IPS-18c (cell line): ENCODE measurements at regions not wholly inside any gene's neighbourhood (a gene's known extent, or its start where the extent isn't known, plus 50 kb on each side); places are given as distances from the start of the nearest gene placed in this dataset.

Experiments used
- H3K4me3 ChIP-seq: 2 replicates; pipeline ENCODE4 v1.7.0; 2013; ENCODE audit warnings: low read depth, mild to moderate bottlenecking, low read length, moderate library complexity; ENCODE audit not compliant: insufficient read depth
- H3K9me3 ChIP-seq: one replicate; pipeline ENCODE4 v1.6.1; 2013; ENCODE audit warnings: mild to moderate bottlenecking, low read length, moderate library complexity; ENCODE audit not compliant: control insufficient read depth, insufficient read depth

- no peak overlapping the region for H3K4me3 ChIP-seq
- H3K9me3 ChIP-seq, result no peaks in the 10 kb centered on the region
Measured at GRCh38 chr1:98077691-98078090, 156.9 kb upstream of the DPYD start.

- no peaks in the 10 kb centered on the region for H3K9me3 ChIP-seq
- no peak overlapping the region for H3K4me3 ChIP-seq
Measured at GRCh38 chr1:98075626-98076025, 154.8 kb upstream of the DPYD start.

GRCh38 chr1:98073823-98074222 lies 153.0 kb upstream of the DPYD start:
- no peaks in the 10 kb centered on the region for H3K9me3 ChIP-seq
- H3K4me3 ChIP-seq, result no peak overlapping the region

- no peak overlapping the region for H3K4me3 ChIP-seq
- H3K9me3 ChIP-seq, result no peaks in the 10 kb centered on the region
Measured at GRCh38 chr1:98073106-98073505, 152.3 kb upstream of the DPYD start.

GRCh38 chr1:98072047-98072446 lies 151.2 kb upstream of the DPYD start:
- no peaks in the 10 kb centered on the region for H3K9me3 ChIP-seq
- H3K4me3 ChIP-seq, result no peak overlapping the region

- H3K9me3 ChIP-seq, result no peaks in the 10 kb centered on the region
- no peak overlapping the region for H3K4me3 ChIP-seq
Measured at GRCh38 chr1:98068016-98068415, 147.2 kb upstream of the DPYD start.

GRCh38 chr1:98066911-98067310 lies 146.1 kb upstream of the DPYD start:
- H3K4me3 ChIP-seq, result no peak overlapping the region
- no peaks in the 10 kb centered on the region for H3K9me3 ChIP-seq

GRCh38 chr1:98059620-98060019 lies 138.8 kb upstream of the DPYD start:
- Histone ChIP-seq H3K4me3 (no peak overlapping the region), H3K9me3 (no peaks in the 10 kb centered on the region)

- no peak overlapping the region for H3K4me3 ChIP-seq
Measured at GRCh38 chr1:98058676-98059075, 137.8 kb upstream of the DPYD start.

GRCh38 chr1:98057236-98057910 lies 136.5 kb upstream of the DPYD start:
- Histone ChIP-seq H3K4me3 (no peak overlapping the region), H3K9me3 (no peaks in the 10 kb centered on the region)

More at GRCh38 chr1:98058676-98059075, 137.8 kb upstream of the DPYD start:
- H3K9me3 ChIP-seq, result no peaks in the 10 kb centered on the region

- H3K4me3 ChIP-seq, result no peak overlapping the region
- H3K9me3 ChIP-seq, result no peaks in the 10 kb centered on the region
Measured at GRCh38 chr1:98056781-98057180, 135.9 kb upstream of the DPYD start.

- Histone ChIP-seq H3K9me3 (no peaks in the 10 kb centered on the region), H3K4me3 (no peak overlapping the region)
Measured at GRCh38 chr1:98055457-98055856, 134.6 kb upstream of the DPYD start.

- Histone ChIP-seq H3K4me3 (no peak overlapping the region; the same call in 1 of the 2 replicates), H3K9me3 (no peaks in the 10 kb centered on the region)
Measured at GRCh38 chr1:98054786-98055185, 134.0 kb upstream of the DPYD start.

- H3K4me3 ChIP-seq, result peak overlapping the region; percentile 29; the same call in 1 of the 2 replicates
- H3K9me3 ChIP-seq, result no peaks in the 10 kb centered on the region
Measured at GRCh38 chr1:98054367-98054701, 133.5 kb upstream of the DPYD start.

- H3K4me3 ChIP-seq, result peak overlapping the region; percentile 67
Measured at GRCh38 chr1:98053471-98054366, 132.9 kb upstream of the DPYD start.

GRCh38 chr1:98051065-98051675 lies 130.3 kb upstream of the DPYD start:
- H3K4me3 ChIP-seq, result no peak overlapping the region

More at GRCh38 chr1:98053471-98054366, 132.9 kb upstream of the DPYD start:
- H3K9me3 ChIP-seq, result no peaks in the 10 kb centered on the region

GRCh38 chr1:98049370-98050135 lies 128.7 kb upstream of the DPYD start:
- no peaks in the 10 kb centered on the region for H3K9me3 ChIP-seq
- peak overlapping the region; percentile 31 for H3K4me3 ChIP-seq

More at GRCh38 chr1:98051065-98051675, 130.3 kb upstream of the DPYD start:
- H3K9me3 ChIP-seq, result no peaks in the 10 kb centered on the region
